ENCODE measurements at regions not wholly inside any gene's neighbourhood (a gene's known extent, or its start where the extent isn't known, plus 50 kb on each side); places are given as distances from the start of the nearest gene placed in this dataset.
A peak's percentile ranks its signal among the peaks of the same experiment; 100 is the strongest.

DNA sequence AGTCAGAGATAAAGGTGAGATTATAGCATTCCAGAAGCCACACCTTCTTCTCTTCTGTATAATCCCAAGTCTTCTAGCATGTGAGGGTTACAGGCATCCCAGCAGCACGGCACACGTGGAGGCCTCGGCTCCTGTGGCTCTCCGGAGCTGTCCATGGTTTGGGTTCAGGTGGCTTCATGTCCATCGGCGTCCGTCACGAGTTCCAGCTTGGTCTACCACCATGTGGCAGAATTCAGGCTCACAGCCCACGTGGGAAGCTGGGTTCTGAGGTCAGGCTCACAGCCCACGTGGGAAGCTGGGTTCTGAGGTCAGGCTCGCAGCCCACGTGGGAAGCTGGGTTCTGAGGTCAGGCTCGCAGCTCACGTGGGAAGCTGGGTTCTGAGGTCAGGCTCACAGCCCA lies 378.3 kb upstream of the SALL3 start:
- intact Hi-C loops (cut with micrococcal nuclease; ENCODE audit: unreplicated experiment): no loop called here
- no peak for ATAC-seq
- Histone ChIP-seq H3K36me3 (replicated peaks in 1 of 2; ENCODE audit: control insufficient read depth in 1 of 2, insufficient read depth in 2 of 2, low read length in 2 of 2) (no peaks in the 10 kb centered on the region), H3K4me3 (replicated peaks in 1 of 3; ENCODE audit: insufficient read depth in 1 of 3, low read depth in 2 of 3, low read length in 3 of 3) (no peak overlapping the region), H3K27me3 (ENCODE audit: control insufficient read depth in 1 of 2, insufficient read depth in 2 of 2, low read length in 2 of 2) (peaks cover 0 to 26% of the 10 kb centered on the region in 2 experiments; a peak in 3 of 5 replicates), H3K9ac (ENCODE audit: insufficient read depth, low read depth, low read length) (no peak overlapping the region), H3K4me2 (ENCODE audit: low read depth, low read length) (no peak overlapping the region), H3K79me2 (ENCODE audit: insufficient read depth, low read length) (no peaks in the 10 kb centered on the region), H2AFZ (ENCODE audit: low read length) (no peak overlapping the region), H3K4me1 (ENCODE audit: insufficient read depth, low read length) (no peaks in the 10 kb centered on the region), H4K20me1 (ENCODE audit: insufficient read depth, low read length) (no peaks in the 10 kb centered on the region), H3K9me3 (ENCODE audit: low read length) (no peaks in the 10 kb centered on the region), H3K27ac (ENCODE audit: extremely low read length, insufficient read depth, low read length) (no peak overlapping the region)
- POLR2A ChIA-PET: no interaction called here
- DNase-seq (ENCODE audit: low spot score): no peak
- CTCF ChIA-PET (ENCODE audit: low intra/inter-chr PET ratio, low total read pairs): no interaction called here
- no peak for FAIRE-seq
- BruUV-seq (replicated peaks): no TSS peak
- in situ Hi-C loops (cut with HindIII; ENCODE audit: extremely low pct_ligation_motif_present, low pct_unique_long_range_greater_than_20kb): no loop called here
- TF ChIP-seq REL (CRISPR knock-in tag; conservative IDR thresholded peaks at IDR 0.05): no peak
- TF ChIP-seq, protein P1, sequence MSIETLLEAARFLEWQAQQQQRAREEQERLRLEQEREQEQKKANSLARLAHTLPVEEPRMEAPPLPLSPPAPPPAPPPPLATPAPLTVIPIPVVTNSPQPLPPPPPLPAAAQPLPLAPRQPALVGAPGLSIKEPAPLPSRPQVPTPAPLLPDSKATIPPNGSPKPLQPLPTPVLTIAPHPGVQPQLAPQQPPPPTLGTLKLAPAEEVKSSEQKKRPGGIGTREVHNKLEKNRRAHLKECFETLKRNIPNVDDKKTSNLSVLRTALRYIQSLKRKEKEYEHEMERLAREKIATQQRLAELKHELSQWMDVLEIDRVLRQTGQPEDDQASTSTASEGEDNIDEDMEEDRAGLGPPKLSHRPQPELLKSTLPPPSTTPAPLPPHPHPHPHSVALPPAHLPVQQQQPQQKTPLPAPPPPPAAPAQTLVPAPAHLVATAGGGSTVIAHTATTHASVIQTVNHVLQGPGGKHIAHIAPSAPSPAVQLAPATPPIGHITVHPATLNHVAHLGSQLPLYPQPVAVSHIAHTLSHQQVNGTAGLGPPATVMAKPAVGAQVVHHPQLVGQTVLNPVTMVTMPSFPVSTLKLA (IDR thresholded peaks at IDR 0.05): peak; percentile 78
- TF ChIP-seq, protein P2, sequence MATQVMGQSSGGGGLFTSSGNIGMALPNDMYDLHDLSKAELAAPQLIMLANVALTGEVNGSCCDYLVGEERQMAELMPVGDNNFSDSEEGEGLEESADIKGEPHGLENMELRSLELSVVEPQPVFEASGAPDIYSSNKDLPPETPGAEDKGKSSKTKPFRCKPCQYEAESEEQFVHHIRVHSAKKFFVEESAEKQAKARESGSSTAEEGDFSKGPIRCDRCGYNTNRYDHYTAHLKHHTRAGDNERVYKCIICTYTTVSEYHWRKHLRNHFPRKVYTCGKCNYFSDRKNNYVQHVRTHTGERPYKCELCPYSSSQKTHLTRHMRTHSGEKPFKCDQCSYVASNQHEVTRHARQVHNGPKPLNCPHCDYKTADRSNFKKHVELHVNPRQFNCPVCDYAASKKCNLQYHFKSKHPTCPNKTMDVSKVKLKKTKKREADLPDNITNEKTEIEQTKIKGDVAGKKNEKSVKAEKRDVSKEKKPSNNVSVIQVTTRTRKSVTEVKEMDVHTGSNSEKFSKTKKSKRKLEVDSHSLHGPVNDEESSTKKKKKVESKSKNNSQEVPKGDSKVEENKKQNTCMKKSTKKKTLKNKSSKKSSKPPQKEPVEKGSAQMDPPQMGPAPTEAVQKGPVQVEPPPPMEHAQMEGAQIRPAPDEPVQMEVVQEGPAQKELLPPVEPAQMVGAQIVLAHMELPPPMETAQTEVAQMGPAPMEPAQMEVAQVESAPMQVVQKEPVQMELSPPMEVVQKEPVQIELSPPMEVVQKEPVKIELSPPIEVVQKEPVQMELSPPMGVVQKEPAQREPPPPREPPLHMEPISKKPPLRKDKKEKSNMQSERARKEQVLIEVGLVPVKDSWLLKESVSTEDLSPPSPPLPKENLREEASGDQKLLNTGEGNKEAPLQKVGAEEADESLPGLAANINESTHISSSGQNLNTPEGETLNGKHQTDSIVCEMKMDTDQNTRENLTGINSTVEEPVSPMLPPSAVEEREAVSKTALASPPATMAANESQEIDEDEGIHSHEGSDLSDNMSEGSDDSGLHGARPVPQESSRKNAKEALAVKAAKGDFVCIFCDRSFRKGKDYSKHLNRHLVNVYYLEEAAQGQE (IDR thresholded peaks at IDR 0.05; ENCODE audit: borderline replicate concordance in 1 of 2, low read depth in 1 of 2, low read length in 2 of 2): peak; percentile 32 to 80
- WGBS (ENCODE audit: low lambda C conversion rate): 17% methylated on average over 10 of the region's 14 CpGs

Data from HepG2 (cell line).